Right lobe of liver (tissue), 4 donors: ENCODE measurements at regions not wholly inside any gene's neighbourhood (a gene's known extent, or its start where the extent isn't known, plus 50 kb on each side); places are given as distances from the start of the nearest gene placed in this dataset.

Source experiments
- CTCF ChIP-seq, 4 donors: fragments of 200-600 bp in 3 of 4; fragments of 450-650 bp in 1 of 4; IDR thresholded peaks; one replicate each; pipeline versions ENCODE4 v1.5.1 to v1.8.0; 2016 to 2022; ENCODE audit warnings: antibody characterized with exemption in 4 of 4, mild to moderate bottlenecking in 2 of 4
- POLR2A ChIP-seq: fragments of 450-650 bp; IDR thresholded peaks from one replicate; pipeline ENCODE4 v1.6.1; 2017; ENCODE audit warnings: antibody characterized with exemption, mild to moderate bottlenecking
- donor health status: DM: no; HTN: no; CAD: no.
- donor health status: DM: no; HTN: no; CAD: no.
- donor health status: DM: no; HTN: yes; CAD: no.

- TF ChIP-seq CTCF (IDR thresholded peaks at IDR 0.05) (no peak), POLR2A (no peak)
Measured at GRCh38 chr4:138867404-138867803, 148.2 kb upstream of the NOCT start.
